H1 (cell line): ENCODE measurements at regions not wholly inside any gene's neighbourhood (a gene's known extent, or its start where the extent isn't known, plus 50 kb on each side); places are given as distances from the start of the nearest gene placed in this dataset.

ENCODE experiments used
- BACH1 ChIP-seq: IDR thresholded peaks from 2 replicates; pipeline ENCODE4 v1.6.1; 2012; ENCODE audit warnings: low read length, improper control_type of control experiment
- CREB1 ChIP-seq: IDR thresholded peaks from 2 replicates; pipeline ENCODE4 v1.6.1; 2012; ENCODE audit warnings: inconsistent platforms
- HDAC6 ChIP-seq: IDR thresholded peaks from one replicate; pipeline ENCODE4 v1.7.1; 2012; ENCODE audit warnings: low read depth, mild to moderate bottlenecking, inconsistent platforms, low read length, moderate library complexity
- MAFK ChIP-seq: IDR thresholded peaks from 2 replicates; pipeline ENCODE4 v1.6.1; 2012; ENCODE audit warnings: low read depth, mild to moderate bottlenecking, improper control_type of control experiment, low read length
- SP1 ChIP-seq: IDR thresholded peaks from 2 replicates; pipeline ENCODE4 v1.6.1; 2011; ENCODE audit warnings: low read depth, low read length
- TCF12 ChIP-seq: IDR thresholded peaks from 2 replicates; pipeline ENCODE4 v1.6.1; 2011; ENCODE audit warnings: low read depth, mild to moderate bottlenecking, low read length
- TF ChIP-seq, protein P1 (sequence below): fragments of 300-600 bp; sonication (generic); IDR thresholded peaks from 2 replicates; pipeline ENCODE4 v1.7.1; 2012; ENCODE audit warnings: low read length, moderate library complexity, mild to moderate bottlenecking, inconsistent platforms; ENCODE audit not compliant: insufficient replicate concordance
- TF ChIP-seq, protein P2 (sequence below): IDR thresholded peaks from 2 replicates; pipeline ENCODE4 v1.6.1; 2011; ENCODE audit warnings: low read depth, mild to moderate bottlenecking, low read length; ENCODE audit not compliant: insufficient read depth
- TF ChIP-seq, protein P3 (sequence below): IDR thresholded peaks from 2 replicates; pipeline ENCODE4 v1.6.1; 2012; ENCODE audit warnings: inconsistent platforms

DNA sequence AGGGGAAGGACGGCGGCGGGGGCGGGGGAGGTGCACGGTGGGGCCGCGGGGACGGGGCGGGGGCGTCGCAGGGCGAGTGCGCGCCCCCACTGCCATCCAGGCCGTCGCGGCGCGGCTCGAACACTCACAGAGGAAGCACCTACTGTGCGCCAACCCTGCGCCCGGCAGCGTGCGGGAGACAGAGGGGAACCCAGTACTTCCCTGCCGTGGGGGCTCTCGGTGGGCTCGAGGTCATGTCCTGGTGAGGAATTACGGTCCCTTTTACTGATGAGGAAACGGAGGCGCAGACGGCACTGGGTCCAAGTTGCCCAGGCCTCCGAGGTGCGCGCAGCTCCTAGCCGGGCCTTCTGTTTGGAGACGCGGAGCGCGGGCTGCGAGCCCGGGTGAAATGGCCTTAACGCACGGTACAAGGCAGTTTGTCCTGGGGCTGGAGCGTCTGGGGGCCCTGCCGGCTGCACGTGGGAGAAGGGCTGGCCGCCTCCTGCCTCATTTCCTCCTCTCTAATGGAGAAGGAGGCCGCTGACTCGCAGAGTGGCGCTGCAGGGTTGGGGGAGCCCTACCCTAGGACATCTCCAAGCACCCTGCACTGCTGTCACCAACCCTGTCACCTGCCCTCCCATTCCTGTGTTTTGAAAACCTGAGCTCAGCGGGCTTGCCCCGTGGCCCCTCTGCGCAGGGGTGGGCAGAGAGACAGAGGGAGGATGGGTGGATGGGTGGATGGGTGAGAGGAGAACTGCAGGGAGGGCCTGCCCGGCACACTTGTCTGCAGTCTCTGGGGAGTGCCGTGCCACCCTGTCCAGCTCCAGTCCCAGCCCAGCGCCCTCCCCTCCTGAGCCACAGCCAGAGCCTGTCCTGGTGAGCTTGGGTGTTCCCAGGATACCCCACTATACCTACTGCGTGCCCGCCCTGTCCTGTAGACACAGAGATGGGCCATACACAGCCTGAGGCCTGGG is 106.0 kb downstream of the ADRA2C start (continued):
- TF ChIP-seq, protein P1, sequence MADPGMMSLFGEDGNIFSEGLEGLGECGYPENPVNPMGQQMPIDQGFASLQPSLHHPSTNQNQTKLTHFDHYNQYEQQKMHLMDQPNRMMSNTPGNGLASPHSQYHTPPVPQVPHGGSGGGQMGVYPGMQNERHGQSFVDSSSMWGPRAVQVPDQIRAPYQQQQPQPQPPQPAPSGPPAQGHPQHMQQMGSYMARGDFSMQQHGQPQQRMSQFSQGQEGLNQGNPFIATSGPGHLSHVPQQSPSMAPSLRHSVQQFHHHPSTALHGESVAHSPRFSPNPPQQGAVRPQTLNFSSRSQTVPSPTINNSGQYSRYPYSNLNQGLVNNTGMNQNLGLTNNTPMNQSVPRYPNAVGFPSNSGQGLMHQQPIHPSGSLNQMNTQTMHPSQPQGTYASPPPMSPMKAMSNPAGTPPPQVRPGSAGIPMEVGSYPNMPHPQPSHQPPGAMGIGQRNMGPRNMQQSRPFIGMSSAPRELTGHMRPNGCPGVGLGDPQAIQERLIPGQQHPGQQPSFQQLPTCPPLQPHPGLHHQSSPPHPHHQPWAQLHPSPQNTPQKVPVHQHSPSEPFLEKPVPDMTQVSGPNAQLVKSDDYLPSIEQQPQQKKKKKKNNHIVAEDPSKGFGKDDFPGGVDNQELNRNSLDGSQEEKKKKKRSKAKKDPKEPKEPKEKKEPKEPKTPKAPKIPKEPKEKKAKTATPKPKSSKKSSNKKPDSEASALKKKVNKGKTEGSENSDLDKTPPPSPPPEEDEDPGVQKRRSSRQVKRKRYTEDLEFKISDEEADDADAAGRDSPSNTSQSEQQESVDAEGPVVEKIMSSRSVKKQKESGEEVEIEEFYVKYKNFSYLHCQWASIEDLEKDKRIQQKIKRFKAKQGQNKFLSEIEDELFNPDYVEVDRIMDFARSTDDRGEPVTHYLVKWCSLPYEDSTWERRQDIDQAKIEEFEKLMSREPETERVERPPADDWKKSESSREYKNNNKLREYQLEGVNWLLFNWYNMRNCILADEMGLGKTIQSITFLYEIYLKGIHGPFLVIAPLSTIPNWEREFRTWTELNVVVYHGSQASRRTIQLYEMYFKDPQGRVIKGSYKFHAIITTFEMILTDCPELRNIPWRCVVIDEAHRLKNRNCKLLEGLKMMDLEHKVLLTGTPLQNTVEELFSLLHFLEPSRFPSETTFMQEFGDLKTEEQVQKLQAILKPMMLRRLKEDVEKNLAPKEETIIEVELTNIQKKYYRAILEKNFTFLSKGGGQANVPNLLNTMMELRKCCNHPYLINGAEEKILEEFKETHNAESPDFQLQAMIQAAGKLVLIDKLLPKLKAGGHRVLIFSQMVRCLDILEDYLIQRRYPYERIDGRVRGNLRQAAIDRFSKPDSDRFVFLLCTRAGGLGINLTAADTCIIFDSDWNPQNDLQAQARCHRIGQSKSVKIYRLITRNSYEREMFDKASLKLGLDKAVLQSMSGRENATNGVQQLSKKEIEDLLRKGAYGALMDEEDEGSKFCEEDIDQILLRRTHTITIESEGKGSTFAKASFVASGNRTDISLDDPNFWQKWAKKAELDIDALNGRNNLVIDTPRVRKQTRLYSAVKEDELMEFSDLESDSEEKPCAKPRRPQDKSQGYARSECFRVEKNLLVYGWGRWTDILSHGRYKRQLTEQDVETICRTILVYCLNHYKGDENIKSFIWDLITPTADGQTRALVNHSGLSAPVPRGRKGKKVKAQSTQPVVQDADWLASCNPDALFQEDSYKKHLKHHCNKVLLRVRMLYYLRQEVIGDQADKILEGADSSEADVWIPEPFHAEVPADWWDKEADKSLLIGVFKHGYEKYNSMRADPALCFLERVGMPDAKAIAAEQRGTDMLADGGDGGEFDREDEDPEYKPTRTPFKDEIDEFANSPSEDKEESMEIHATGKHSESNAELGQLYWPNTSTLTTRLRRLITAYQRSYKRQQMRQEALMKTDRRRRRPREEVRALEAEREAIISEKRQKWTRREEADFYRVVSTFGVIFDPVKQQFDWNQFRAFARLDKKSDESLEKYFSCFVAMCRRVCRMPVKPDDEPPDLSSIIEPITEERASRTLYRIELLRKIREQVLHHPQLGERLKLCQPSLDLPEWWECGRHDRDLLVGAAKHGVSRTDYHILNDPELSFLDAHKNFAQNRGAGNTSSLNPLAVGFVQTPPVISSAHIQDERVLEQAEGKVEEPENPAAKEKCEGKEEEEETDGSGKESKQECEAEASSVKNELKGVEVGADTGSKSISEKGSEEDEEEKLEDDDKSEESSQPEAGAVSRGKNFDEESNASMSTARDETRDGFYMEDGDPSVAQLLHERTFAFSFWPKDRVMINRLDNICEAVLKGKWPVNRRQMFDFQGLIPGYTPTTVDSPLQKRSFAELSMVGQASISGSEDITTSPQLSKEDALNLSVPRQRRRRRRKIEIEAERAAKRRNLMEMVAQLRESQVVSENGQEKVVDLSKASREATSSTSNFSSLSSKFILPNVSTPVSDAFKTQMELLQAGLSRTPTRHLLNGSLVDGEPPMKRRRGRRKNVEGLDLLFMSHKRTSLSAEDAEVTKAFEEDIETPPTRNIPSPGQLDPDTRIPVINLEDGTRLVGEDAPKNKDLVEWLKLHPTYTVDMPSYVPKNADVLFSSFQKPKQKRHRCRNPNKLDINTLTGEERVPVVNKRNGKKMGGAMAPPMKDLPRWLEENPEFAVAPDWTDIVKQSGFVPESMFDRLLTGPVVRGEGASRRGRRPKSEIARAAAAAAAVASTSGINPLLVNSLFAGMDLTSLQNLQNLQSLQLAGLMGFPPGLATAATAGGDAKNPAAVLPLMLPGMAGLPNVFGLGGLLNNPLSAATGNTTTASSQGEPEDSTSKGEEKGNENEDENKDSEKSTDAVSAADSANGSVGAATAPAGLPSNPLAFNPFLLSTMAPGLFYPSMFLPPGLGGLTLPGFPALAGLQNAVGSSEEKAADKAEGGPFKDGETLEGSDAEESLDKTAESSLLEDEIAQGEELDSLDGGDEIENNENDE, result no peak
- TF ChIP-seq CREB1, result no peak
- TF ChIP-seq, protein P2, sequence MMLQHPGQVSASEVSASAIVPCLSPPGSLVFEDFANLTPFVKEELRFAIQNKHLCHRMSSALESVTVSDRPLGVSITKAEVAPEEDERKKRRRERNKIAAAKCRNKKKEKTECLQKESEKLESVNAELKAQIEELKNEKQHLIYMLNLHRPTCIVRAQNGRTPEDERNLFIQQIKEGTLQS, result no peak
- TF ChIP-seq HDAC6, result no peak
- TF ChIP-seq BACH1, result no peak
- TF ChIP-seq, protein P3, sequence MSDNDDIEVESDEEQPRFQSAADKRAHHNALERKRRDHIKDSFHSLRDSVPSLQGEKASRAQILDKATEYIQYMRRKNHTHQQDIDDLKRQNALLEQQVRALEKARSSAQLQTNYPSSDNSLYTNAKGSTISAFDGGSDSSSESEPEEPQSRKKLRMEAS, result peak; percentile 52
- no peak for TF ChIP-seq MAFK
- no peak for TF ChIP-seq SP1
- no peak for TF ChIP-seq TCF12
